ENCODE measurements at regions not wholly inside any gene's neighbourhood (a gene's known extent, or its start where the extent isn't known, plus 50 kb on each side); places are given as distances from the start of the nearest gene placed in this dataset.

- ATAC-seq (replicated peaks; ENCODE audit: extremely low read depth, poor library complexity, severe bottlenecking), result no peak
Measured at GRCh38 chr18:25825056-25825455, 265.4 kb downstream of the SS18 start.

GRCh38 chr18:25819746-25820363 is 270.6 kb downstream of the SS18 start:
- H3K4me1 Mint-ChIP-seq, result peaks cover 7% of the 10 kb centered on the region
- H3K27ac Mint-ChIP-seq (ENCODE audit: low read depth), result no peak overlapping the region
- ATAC-seq (replicated peaks; ENCODE audit: extremely low read depth, poor library complexity, severe bottlenecking) (no peak), DNase-seq (ENCODE audit: low spot score in 2 of 2) (no peak)
- no peak overlapping the region for H3K4me3 Mint-ChIP-seq
- H3K9me3 Mint-ChIP-seq, result no peaks in the 10 kb centered on the region
- peaks cover 35% of the 10 kb centered on the region for H3K27me3 Mint-ChIP-seq
- H3K36me3 Mint-ChIP-seq (ENCODE audit: insufficient read depth), result no peaks in the 10 kb centered on the region

More at GRCh38 chr18:25825056-25825455, 265.4 kb downstream of the SS18 start:
- no peak overlapping the region for H3K4me3 Mint-ChIP-seq
- H3K36me3 Mint-ChIP-seq (ENCODE audit: insufficient read depth), result no peaks in the 10 kb centered on the region
- H3K9me3 Mint-ChIP-seq, result no peaks in the 10 kb centered on the region
- peaks cover 19% of the 10 kb centered on the region for H3K27me3 Mint-ChIP-seq
- H3K4me1 Mint-ChIP-seq, result no peaks in the 10 kb centered on the region
- DNase-seq (ENCODE audit: low spot score in 2 of 2), result no peak
- no peak overlapping the region for H3K27ac Mint-ChIP-seq (ENCODE audit: low read depth)

- Mint-ChIP-seq H3K27me3 (peaks cover 35% of the 10 kb centered on the region), H3K4me3 (no peak overlapping the region), H3K4me1 (peaks cover 7% of the 10 kb centered on the region), H3K36me3 (ENCODE audit: insufficient read depth) (no peaks in the 10 kb centered on the region), H3K9me3 (no peaks in the 10 kb centered on the region), H3K27ac (ENCODE audit: low read depth) (no peak overlapping the region)
- ATAC-seq (replicated peaks; ENCODE audit: extremely low read depth, poor library complexity, severe bottlenecking) (no peak), DNase-seq (ENCODE audit: low spot score in 2 of 2) (no peak)
Measured at GRCh38 chr18:25818505-25818904, 271.9 kb downstream of the SS18 start.

- Mint-ChIP-seq H3K9me3 (no peaks in the 10 kb centered on the region), H3K27ac (ENCODE audit: low read depth) (no peak overlapping the region), H3K36me3 (ENCODE audit: insufficient read depth) (no peaks in the 10 kb centered on the region)
Measured at GRCh38 chr18:25817546-25818237, 272.7 kb downstream of the SS18 start.

GRCh38 chr18:25815659-25816058 is 274.8 kb downstream of the SS18 start:
- Mint-ChIP-seq H3K36me3 (ENCODE audit: insufficient read depth) (no peaks in the 10 kb centered on the region), H3K27me3 (peaks cover 21% of the 10 kb centered on the region), H3K4me1 (peaks cover 7% of the 10 kb centered on the region), H3K4me3 (no peak overlapping the region), H3K9me3 (no peaks in the 10 kb centered on the region), H3K27ac (ENCODE audit: low read depth) (no peak overlapping the region)
- DNase-seq (ENCODE audit: low spot score in 2 of 2), result no peak
- no peak for ATAC-seq (replicated peaks; ENCODE audit: extremely low read depth, poor library complexity, severe bottlenecking)

More at GRCh38 chr18:25817546-25818237, 272.7 kb downstream of the SS18 start:
- Mint-ChIP-seq H3K4me3 (no peak overlapping the region), H3K27me3 (peaks cover 35% of the 10 kb centered on the region), H3K4me1 (peaks cover 7% of the 10 kb centered on the region)
- DNase-seq (ENCODE audit: low spot score in 2 of 2) (no peak), ATAC-seq (replicated peaks; ENCODE audit: extremely low read depth, poor library complexity, severe bottlenecking) (no peak)

- Mint-ChIP-seq H3K9me3 (no peaks in the 10 kb centered on the region), H3K4me3 (no peak overlapping the region), H3K36me3 (ENCODE audit: insufficient read depth) (no peaks in the 10 kb centered on the region), H3K27me3 (peaks cover 14% of the 10 kb centered on the region), H3K27ac (ENCODE audit: low read depth) (no peak overlapping the region), H3K4me1 (peaks cover 7% of the 10 kb centered on the region)
- ATAC-seq (replicated peaks; ENCODE audit: extremely low read depth, poor library complexity, severe bottlenecking) (no peak), DNase-seq (ENCODE audit: low spot score in 2 of 2) (no peak)
Measured at GRCh38 chr18:25814841-25815458, 275.5 kb downstream of the SS18 start.

- Mint-ChIP-seq H3K36me3 (ENCODE audit: insufficient read depth) (no peaks in the 10 kb centered on the region), H3K27me3 (peaks cover 1% of the 10 kb centered on the region), H3K27ac (ENCODE audit: low read depth) (no peak overlapping the region), H3K9me3 (no peaks in the 10 kb centered on the region), H3K4me1 (peaks cover 7% of the 10 kb centered on the region), H3K4me3 (no peak overlapping the region)
- DNase-seq (ENCODE audit: low spot score in 2 of 2) (no peak), ATAC-seq (replicated peaks; ENCODE audit: extremely low read depth, poor library complexity, severe bottlenecking) (no peak)
Measured at GRCh38 chr18:25813110-25813509, 277.3 kb downstream of the SS18 start.

- no peaks in the 10 kb centered on the region for H3K9me3 Mint-ChIP-seq
- H3K36me3 Mint-ChIP-seq (ENCODE audit: insufficient read depth), result no peaks in the 10 kb centered on the region
- no peak overlapping the region for H3K27ac Mint-ChIP-seq (ENCODE audit: low read depth)
- H3K4me1 Mint-ChIP-seq, result peaks cover 7% of the 10 kb centered on the region
- ATAC-seq (replicated peaks; ENCODE audit: extremely low read depth, poor library complexity, severe bottlenecking) (no peak), DNase-seq (ENCODE audit: low spot score in 2 of 2) (no peak)
- no peak overlapping the region for H3K4me3 Mint-ChIP-seq
- H3K27me3 Mint-ChIP-seq, result no peaks in the 10 kb centered on the region
Measured at GRCh38 chr18:25810736-25811135, 279.7 kb downstream of the SS18 start.

GRCh38 chr18:25805939-25806338 is 284.5 kb downstream of the SS18 start:
- peaks cover 6% of the 10 kb centered on the region for H3K9me3 Mint-ChIP-seq
- peaks cover 14% of the 10 kb centered on the region for H3K27me3 Mint-ChIP-seq
- H3K4me1 Mint-ChIP-seq, result no peaks in the 10 kb centered on the region
- no peak for DNase-seq (ENCODE audit: low spot score in 2 of 2)
- ATAC-seq (replicated peaks; ENCODE audit: extremely low read depth, poor library complexity, severe bottlenecking), result no peak
- no peak overlapping the region for H3K27ac Mint-ChIP-seq (ENCODE audit: low read depth)
- H3K36me3 Mint-ChIP-seq (ENCODE audit: insufficient read depth), result no peaks in the 10 kb centered on the region
- H3K4me3 Mint-ChIP-seq, result no peak overlapping the region

GRCh38 chr18:25805323-25805722 is 285.1 kb downstream of the SS18 start:
- no peaks in the 10 kb centered on the region for H3K4me1 Mint-ChIP-seq
- peaks cover 14% of the 10 kb centered on the region for H3K27me3 Mint-ChIP-seq
- H3K36me3 Mint-ChIP-seq (ENCODE audit: insufficient read depth), result no peaks in the 10 kb centered on the region
- H3K27ac Mint-ChIP-seq (ENCODE audit: low read depth), result no peak overlapping the region
- ATAC-seq (replicated peaks; ENCODE audit: extremely low read depth, poor library complexity, severe bottlenecking) (no peak), DNase-seq (ENCODE audit: low spot score in 2 of 2) (no peak)
- H3K9me3 Mint-ChIP-seq, result peaks cover 6% of the 10 kb centered on the region
- H3K4me3 Mint-ChIP-seq, result no peak overlapping the region

GRCh38 chr18:25799231-25799630 is 291.2 kb downstream of the SS18 start:
- ATAC-seq (replicated peaks; ENCODE audit: extremely low read depth, poor library complexity, severe bottlenecking), result no peak
- no peak for DNase-seq (ENCODE audit: low spot score in 2 of 2)
- Mint-ChIP-seq H3K4me3 (no peak overlapping the region), H3K4me1 (no peaks in the 10 kb centered on the region), H3K9me3 (peaks cover 6% of the 10 kb centered on the region), H3K36me3 (ENCODE audit: insufficient read depth) (no peaks in the 10 kb centered on the region), H3K27me3 (peaks cover 23% of the 10 kb centered on the region), H3K27ac (ENCODE audit: low read depth) (no peak overlapping the region)

GRCh38 chr18:25798046-25798445 is 292.4 kb downstream of the SS18 start:
- no peaks in the 10 kb centered on the region for H3K4me1 Mint-ChIP-seq
- peaks cover 23% of the 10 kb centered on the region for H3K27me3 Mint-ChIP-seq
- H3K36me3 Mint-ChIP-seq (ENCODE audit: insufficient read depth), result no peaks in the 10 kb centered on the region
- peaks cover 7% of the 10 kb centered on the region for H3K9me3 Mint-ChIP-seq
- no peak overlapping the region for H3K4me3 Mint-ChIP-seq
- no peak overlapping the region for H3K27ac Mint-ChIP-seq (ENCODE audit: low read depth)
- DNase-seq (ENCODE audit: low spot score in 2 of 2) (no peak), ATAC-seq (replicated peaks; ENCODE audit: extremely low read depth, poor library complexity, severe bottlenecking) (no peak)

GRCh38 chr18:25795213-25795612 is 295.2 kb downstream of the SS18 start:
- Mint-ChIP-seq H3K27ac (ENCODE audit: low read depth) (no peak overlapping the region), H3K4me1 (no peaks in the 10 kb centered on the region), H3K4me3 (no peak overlapping the region), H3K27me3 (peaks cover 9% of the 10 kb centered on the region), H3K9me3 (peaks cover 9% of the 10 kb centered on the region), H3K36me3 (ENCODE audit: insufficient read depth) (no peaks in the 10 kb centered on the region)
- DNase-seq (ENCODE audit: low spot score in 2 of 2), result no peak
- no peak for ATAC-seq (replicated peaks; ENCODE audit: extremely low read depth, poor library complexity, severe bottlenecking)
